ENCODE measurements at regions not wholly inside any gene's neighbourhood (a gene's known extent, or its start where the extent isn't known, plus 50 kb on each side); places are given as distances from the start of the nearest gene placed in this dataset.

DNA sequence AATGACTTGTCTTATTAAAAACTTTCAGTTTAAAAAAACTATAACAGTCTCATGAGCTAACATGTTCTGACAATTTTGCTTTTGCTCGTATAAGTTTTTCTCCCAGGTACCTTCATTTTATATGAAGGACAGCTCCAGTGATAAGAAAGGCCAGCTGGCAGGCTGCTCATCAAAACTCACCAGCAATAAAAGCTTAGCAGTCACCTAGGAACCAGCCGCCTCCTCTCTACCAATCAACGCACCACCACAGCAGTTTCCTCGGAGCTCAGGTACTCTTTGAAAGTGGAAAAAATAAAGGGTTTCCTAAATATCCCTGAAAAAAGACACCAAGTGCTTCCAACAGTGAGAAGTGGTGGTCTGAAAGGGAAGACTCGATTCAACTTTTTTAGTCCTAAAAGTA is 100.9 kb upstream of the CCDC150 start:
- Histone ChIP-seq H3K9ac (ENCODE audit: extremely low read depth, insufficient read length, low read length) (no peak overlapping the region), H4K8ac (replicated peaks; ENCODE audit: insufficient read length, low read depth, low read length) (no peak overlapping the region), H3K23ac (ENCODE audit: insufficient read length, low read depth, low read length) (no peak overlapping the region), H3K27ac (ENCODE audit: insufficient read length, low read depth, low read length) (no peak overlapping the region), H4K91ac (ENCODE audit: insufficient read length, low read depth, low read length) (no peak overlapping the region), H3K4me2 (ENCODE audit: insufficient read depth, insufficient read length, low read length) (no peak overlapping the region), H3K14ac (ENCODE audit: insufficient read depth, low read length) (no peak overlapping the region), H3T11ph (ENCODE audit: low read length) (no peak overlapping the region), H4K5ac (ENCODE audit: insufficient read length, low read depth, low read length) (no peak overlapping the region), H3K18ac (ENCODE audit: insufficient read length, low read depth, low read length) (no peak overlapping the region), H3K56ac (ENCODE audit: insufficient read length, low read depth, low read length) (no peak overlapping the region), H3K4ac (ENCODE audit: low read depth, low read length) (no peak overlapping the region), H3K4me1 (ENCODE audit: insufficient read depth, low read length) (no peaks in the 10 kb centered on the region; the same call in 1 of the 2 replicates), H3K27me3 (ENCODE audit: insufficient read depth, low read length) (no peaks in the 10 kb centered on the region), H2BK120ac (ENCODE audit: low read depth, low read length, poor library complexity, severe bottlenecking) (no peak overlapping the region), H2BK20ac (ENCODE audit: low read depth, low read length, poor library complexity, severe bottlenecking) (no peak overlapping the region), H2AFZ (ENCODE audit: low read length) (no peak overlapping the region), H3K9me3 (ENCODE audit: control insufficient read depth, low read depth, low read length) (no peaks in the 10 kb centered on the region), H3K23me2 (ENCODE audit: insufficient read length, low read depth, low read length, poor library complexity, severe bottlenecking) (no peaks in the 10 kb centered on the region), H2BK5ac (ENCODE audit: insufficient read length, low read length) (no peak overlapping the region), H2AK5ac (ENCODE audit: insufficient read length, low read length) (no peak overlapping the region), H3K79me1 (ENCODE audit: insufficient read depth, low read depth, low read length, poor library complexity, severe bottlenecking) (no peaks in the 10 kb centered on the region), H2BK15ac (ENCODE audit: low read depth, low read length) (no peak overlapping the region), H3K79me2 (ENCODE audit: insufficient read depth, low read length) (no peaks in the 10 kb centered on the region), H2BK12ac (ENCODE audit: insufficient read length, low read depth, low read length) (no peak overlapping the region), H4K20me1 (ENCODE audit: control insufficient read depth, insufficient read depth, insufficient read length) (no peaks in the 10 kb centered on the region)
- Mint-ChIP-seq H3K27ac (no peak overlapping the region), H3K4me1 (peaks cover 8 to 11% of the 10 kb centered on the region in 2 experiments), H3K9me3 (no peaks in the 10 kb centered on the region), H3K27me3 (ENCODE audit: low read depth) (no peaks in the 10 kb centered on the region), H3K36me3 (ENCODE audit: insufficient read depth in 1 of 3, low read depth in 3 of 3) (no peaks in the 10 kb centered on the region), H3K4me3 (no peak overlapping the region)
- DNase-seq, result no peak
- no CpG with 5 or more reads among the region's 5 CpGs for WGBS (ENCODE audit: extremely low coverage, insufficient read length, low lambda C conversion rate)
- TF ChIP-seq, protein P1, sequence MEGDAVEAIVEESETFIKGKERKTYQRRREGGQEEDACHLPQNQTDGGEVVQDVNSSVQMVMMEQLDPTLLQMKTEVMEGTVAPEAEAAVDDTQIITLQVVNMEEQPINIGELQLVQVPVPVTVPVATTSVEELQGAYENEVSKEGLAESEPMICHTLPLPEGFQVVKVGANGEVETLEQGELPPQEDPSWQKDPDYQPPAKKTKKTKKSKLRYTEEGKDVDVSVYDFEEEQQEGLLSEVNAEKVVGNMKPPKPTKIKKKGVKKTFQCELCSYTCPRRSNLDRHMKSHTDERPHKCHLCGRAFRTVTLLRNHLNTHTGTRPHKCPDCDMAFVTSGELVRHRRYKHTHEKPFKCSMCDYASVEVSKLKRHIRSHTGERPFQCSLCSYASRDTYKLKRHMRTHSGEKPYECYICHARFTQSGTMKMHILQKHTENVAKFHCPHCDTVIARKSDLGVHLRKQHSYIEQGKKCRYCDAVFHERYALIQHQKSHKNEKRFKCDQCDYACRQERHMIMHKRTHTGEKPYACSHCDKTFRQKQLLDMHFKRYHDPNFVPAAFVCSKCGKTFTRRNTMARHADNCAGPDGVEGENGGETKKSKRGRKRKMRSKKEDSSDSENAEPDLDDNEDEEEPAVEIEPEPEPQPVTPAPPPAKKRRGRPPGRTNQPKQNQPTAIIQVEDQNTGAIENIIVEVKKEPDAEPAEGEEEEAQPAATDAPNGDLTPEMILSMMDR (conservative IDR thresholded peaks at IDR 0.05), result no peak

Data from H9 (cell line).